ENCODE measurements at regions not wholly inside any gene's neighbourhood (a gene's known extent, or its start where the extent isn't known, plus 50 kb on each side); places are given as distances from the start of the nearest gene placed in this dataset.

GRCh38 chr4:108264693-108265092 lies 96.0 kb upstream of the LEF1 start:
- no peaks in the 10 kb centered on the region for H3K4me1 ChIP-seq (ENCODE audit: control insufficient read depth, insufficient read depth, low read length)
- no peak for TF ChIP-seq CTCF (conservative IDR thresholded peaks at IDR 0.05)
- Mint-ChIP-seq H3K27ac (no peak overlapping the region), H3K9me3 (peaks cover 10% of the 10 kb centered on the region), H3K36me3 (ENCODE audit: low read depth) (no peaks in the 10 kb centered on the region), H3K4me1 (no peaks in the 10 kb centered on the region), H3K4me3 (no peak overlapping the region), H3K27me3 (ENCODE audit: insufficient read depth) (no peaks in the 10 kb centered on the region)
- no peak overlapping the region for H3K4me3 ChIP-seq (ENCODE audit: low read length)
- no peaks in the 10 kb centered on the region for H3K9me3 ChIP-seq (ENCODE audit: control insufficient read depth, low read length)
- 92 to 96% methylated on average over 4 of the region's 4 CpGs for WGBS, 2 experiments (ENCODE audit: insufficient coverage in 1 of 2, insufficient read length in 1 of 2)
- DNase-seq = no peak
- H3K27me3 ChIP-seq (ENCODE audit: control insufficient read depth, insufficient read depth, low read length, poor library complexity, severe bottlenecking) = no peaks in the 10 kb centered on the region
- H3K36me3 ChIP-seq (ENCODE audit: control insufficient read depth, insufficient read depth, low read length) = no peaks in the 10 kb centered on the region
- no peak overlapping the region for H3K27ac ChIP-seq (ENCODE audit: low read depth, low read length)
- no peak overlapping the region for H3K9ac ChIP-seq (ENCODE audit: extremely low read depth, low read length, poor library complexity, severe bottlenecking)

GRCh38 chr4:108263057-108263456 lies 94.3 kb upstream of the LEF1 start:
- no peaks in the 10 kb centered on the region for H3K4me1 Mint-ChIP-seq
- H3K9me3 ChIP-seq (ENCODE audit: control insufficient read depth, low read length) = no peaks in the 10 kb centered on the region
- no peak overlapping the region for H3K27ac ChIP-seq (ENCODE audit: low read depth, low read length)
- H3K4me1 ChIP-seq (ENCODE audit: control insufficient read depth, insufficient read depth, low read length) = no peaks in the 10 kb centered on the region
- H3K27me3 ChIP-seq (ENCODE audit: control insufficient read depth, insufficient read depth, low read length, poor library complexity, severe bottlenecking) = no peaks in the 10 kb centered on the region
- no peak overlapping the region for H3K27ac Mint-ChIP-seq
- WGBS, 2 experiments (ENCODE audit: insufficient coverage in 1 of 2, insufficient read length in 1 of 2) = 75% methylated on average over 1 of the region's 1 CpG; no CpG with 5 or more reads in 1 of the 2 experiments
- no peaks in the 10 kb centered on the region for H3K36me3 ChIP-seq (ENCODE audit: control insufficient read depth, insufficient read depth, low read length)
- H3K4me3 Mint-ChIP-seq = no peak overlapping the region
- H3K36me3 Mint-ChIP-seq (ENCODE audit: low read depth) = no peaks in the 10 kb centered on the region
- no peak for DNase-seq
- H3K27me3 Mint-ChIP-seq (ENCODE audit: insufficient read depth) = no peaks in the 10 kb centered on the region
- no peak overlapping the region for H3K4me3 ChIP-seq (ENCODE audit: low read length)
- TF ChIP-seq CTCF (conservative IDR thresholded peaks at IDR 0.05) = no peak
- H3K9ac ChIP-seq (ENCODE audit: extremely low read depth, low read length, poor library complexity, severe bottlenecking) = no peak overlapping the region
- peaks cover 6% of the 10 kb centered on the region for H3K9me3 Mint-ChIP-seq

GRCh38 chr4:108261026-108261425 lies 92.3 kb upstream of the LEF1 start:
- no peak overlapping the region for H3K4me3 Mint-ChIP-seq
- H3K4me1 Mint-ChIP-seq = no peaks in the 10 kb centered on the region
- Histone ChIP-seq H3K36me3 (ENCODE audit: control insufficient read depth, insufficient read depth, low read length) (no peaks in the 10 kb centered on the region), H3K9me3 (ENCODE audit: control insufficient read depth, low read length) (no peaks in the 10 kb centered on the region), H3K4me1 (ENCODE audit: control insufficient read depth, insufficient read depth, low read length) (no peaks in the 10 kb centered on the region), H3K27ac (ENCODE audit: low read depth, low read length) (no peak overlapping the region), H3K9ac (ENCODE audit: extremely low read depth, low read length, poor library complexity, severe bottlenecking) (no peak overlapping the region), H3K27me3 (ENCODE audit: control insufficient read depth, insufficient read depth, low read length, poor library complexity, severe bottlenecking) (no peaks in the 10 kb centered on the region), H3K4me3 (ENCODE audit: low read length) (no peak overlapping the region)
- H3K27me3 Mint-ChIP-seq (ENCODE audit: insufficient read depth) = no peaks in the 10 kb centered on the region
- no peak for TF ChIP-seq CTCF (conservative IDR thresholded peaks at IDR 0.05)
- H3K27ac Mint-ChIP-seq = no peak overlapping the region
- 94% methylated on average over 1 of the region's 1 CpG; no CpG with 5 or more reads in 1 of the 2 experiments for WGBS, 2 experiments (ENCODE audit: insufficient coverage in 1 of 2, insufficient read length in 1 of 2)
- no peaks in the 10 kb centered on the region for H3K36me3 Mint-ChIP-seq (ENCODE audit: low read depth)
- no peak for DNase-seq
- peaks cover 4% of the 10 kb centered on the region for H3K9me3 Mint-ChIP-seq

All from endodermal cell (in vitro differentiated cells).